Neural cell (in vitro differentiated cells): ENCODE measurements at regions not wholly inside any gene's neighbourhood (a gene's known extent, or its start where the extent isn't known, plus 50 kb on each side); places are given as distances from the start of the nearest gene placed in this dataset.

ENCODE experiments used
- CTCF ChIP-seq: fragments of 450-650 bp; IDR thresholded peaks from 2 replicates; pipeline ENCODE4 v1.5.1; 2014; ENCODE audit warnings: antibody characterized with exemption, mild to moderate bottlenecking, moderate library complexity; ENCODE audit not compliant: poor library complexity, severe bottlenecking
- EP300 ChIP-seq: fragments of 450-650 bp; conservative IDR thresholded peaks from 2 replicates; pipeline ENCODE4 v1.6.1; 2014; ENCODE audit warnings: antibody characterized with exemption, mild to moderate bottlenecking, moderate library complexity; ENCODE audit not compliant: poor library complexity, severe bottlenecking
- EZH2 ChIP-seq: fragments of 200-600, 300-800 bp; shearing (Covaris generic), sonication (generic); IDR thresholded peaks from 2 replicates; pipeline ENCODE4 v1.6.1; 2014; ENCODE audit warnings: antibody characterized with exemption, low read length, borderline replicate concordance, mild to moderate bottlenecking; ENCODE audit not compliant: insufficient read depth, poor library complexity, severe bottlenecking
- MXI1 ChIP-seq: fragments of 450-650 bp; conservative IDR thresholded peaks from 2 replicates; pipeline ENCODE4 v1.6.1; 2014; ENCODE audit warnings: antibody characterized with exemption, mild to moderate bottlenecking; ENCODE audit not compliant: poor library complexity, severe bottlenecking
- POLR2AphosphoS5 ChIP-seq: IDR thresholded peaks from 2 replicates; pipeline ENCODE4 v1.6.1; 2012
- SMC3 ChIP-seq: fragments of 450-650 bp; conservative IDR thresholded peaks from 2 replicates; pipeline ENCODE4 v1.6.1; 2014; ENCODE audit warnings: antibody characterized with exemption, mild to moderate bottlenecking, moderate library complexity; ENCODE audit not compliant: poor library complexity
- TAF1 ChIP-seq: IDR thresholded peaks from 2 replicates; pipeline ENCODE4 v1.6.1; 2012; ENCODE audit warnings: low read depth
- TF ChIP-seq, protein P1 (sequence below): IDR thresholded peaks from 2 replicates; pipeline ENCODE4 v1.6.1; 2012; ENCODE audit warnings: borderline replicate concordance

GRCh38 chr2:144162652-144163051, 357.3 kb downstream of the ZEB2 start:
- TF ChIP-seq POLR2AphosphoS5 = no peak
- TF ChIP-seq CTCF = no peak
- no peak for TF ChIP-seq TAF1
- TF ChIP-seq EP300 = no peak
- no peak for TF ChIP-seq EZH2
- TF ChIP-seq, protein P1, sequence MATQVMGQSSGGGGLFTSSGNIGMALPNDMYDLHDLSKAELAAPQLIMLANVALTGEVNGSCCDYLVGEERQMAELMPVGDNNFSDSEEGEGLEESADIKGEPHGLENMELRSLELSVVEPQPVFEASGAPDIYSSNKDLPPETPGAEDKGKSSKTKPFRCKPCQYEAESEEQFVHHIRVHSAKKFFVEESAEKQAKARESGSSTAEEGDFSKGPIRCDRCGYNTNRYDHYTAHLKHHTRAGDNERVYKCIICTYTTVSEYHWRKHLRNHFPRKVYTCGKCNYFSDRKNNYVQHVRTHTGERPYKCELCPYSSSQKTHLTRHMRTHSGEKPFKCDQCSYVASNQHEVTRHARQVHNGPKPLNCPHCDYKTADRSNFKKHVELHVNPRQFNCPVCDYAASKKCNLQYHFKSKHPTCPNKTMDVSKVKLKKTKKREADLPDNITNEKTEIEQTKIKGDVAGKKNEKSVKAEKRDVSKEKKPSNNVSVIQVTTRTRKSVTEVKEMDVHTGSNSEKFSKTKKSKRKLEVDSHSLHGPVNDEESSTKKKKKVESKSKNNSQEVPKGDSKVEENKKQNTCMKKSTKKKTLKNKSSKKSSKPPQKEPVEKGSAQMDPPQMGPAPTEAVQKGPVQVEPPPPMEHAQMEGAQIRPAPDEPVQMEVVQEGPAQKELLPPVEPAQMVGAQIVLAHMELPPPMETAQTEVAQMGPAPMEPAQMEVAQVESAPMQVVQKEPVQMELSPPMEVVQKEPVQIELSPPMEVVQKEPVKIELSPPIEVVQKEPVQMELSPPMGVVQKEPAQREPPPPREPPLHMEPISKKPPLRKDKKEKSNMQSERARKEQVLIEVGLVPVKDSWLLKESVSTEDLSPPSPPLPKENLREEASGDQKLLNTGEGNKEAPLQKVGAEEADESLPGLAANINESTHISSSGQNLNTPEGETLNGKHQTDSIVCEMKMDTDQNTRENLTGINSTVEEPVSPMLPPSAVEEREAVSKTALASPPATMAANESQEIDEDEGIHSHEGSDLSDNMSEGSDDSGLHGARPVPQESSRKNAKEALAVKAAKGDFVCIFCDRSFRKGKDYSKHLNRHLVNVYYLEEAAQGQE = no peak
- TF ChIP-seq SMC3 = no peak
- no peak for TF ChIP-seq MXI1
